T-cell (primary cell): ENCODE measurements at regions not wholly inside any gene's neighbourhood (a gene's known extent, or its start where the extent isn't known, plus 50 kb on each side); places are given as distances from the start of the nearest gene placed in this dataset.

Experiments used
- ATAC-seq, 4 experiments: fragments of 200-7000 bp in 3 of 4; fragments of 150-1000 bp in 1 of 4; cut with Tn5 transposase; replicated peaks in 1 of 4; 1 replicate in 3 of 4; 2 replicates in 1 of 4; pipeline ENCODE4 v1.10.0; 2021; ENCODE audit warnings: moderate library complexity in 3 of 4, mild to moderate bottlenecking in 2 of 4, moderate number of reproducible peaks in 1 of 4
- CTCF ChIA-PET, 2 donors: fragments of 300-600 bp; sonication (Branson Sonifier 250); formaldehyde crosslinking; loops; one replicate each; lab custom pipeline; 2022; ENCODE audit warnings: antibody characterized with exemption in 2 of 2; lab: Charles Lee
- POLR2A ChIA-PET, 2 donors: fragments of 300-600 bp; sonication (Branson Sonifier 250); formaldehyde crosslinking; loops; one replicate each; lab custom pipeline; 2022; ENCODE audit warnings: antibody characterized with exemption in 2 of 2; lab: Charles Lee
- DNase-seq, 35 experiments: peaks; one replicate each; pipeline versions ENCODE4 v3.0.0 to v3.0.0-alpha.2; 2013 to 2023
- H3K27ac ChIP-seq: one replicate; pipeline ENCODE4 v1.5.1; 2013; ENCODE audit warnings: low read length
- H3K27me3 ChIP-seq, 2 experiments: replicated peaks in 1 of 2; 1 replicate in 1 of 2; 2 replicates in 1 of 2; pipeline versions ENCODE4 v1.6.1 to v1.7.0; 2013; ENCODE audit warnings: low read length in 1 of 2, mixed read lengths in 1 of 2; ENCODE audit not compliant: control insufficient read depth in 2 of 2, insufficient read depth in 2 of 2; ENCODE audit errors: extremely low read depth in 1 of 2
- H3K36me3 ChIP-seq, 2 donors: 1 replicate in 1 of 2; 2 replicates in 1 of 2; pipeline versions ENCODE4 v1.6.1 to v1.7.0; 2013; ENCODE audit warnings: low read length in 1 of 2; ENCODE audit not compliant: control insufficient read depth in 2 of 2, insufficient read depth in 1 of 2; ENCODE audit errors: extremely low read depth in 1 of 2
- H3K4me1 ChIP-seq, 2 experiments: 1 replicate in 1 of 2; 2 replicates in 1 of 2; pipeline versions ENCODE4 v1.6.1 to v1.7.0; 2013; ENCODE audit warnings: low read length in 2 of 2, mixed read lengths in 1 of 2; ENCODE audit not compliant: insufficient read depth in 2 of 2, control insufficient read depth in 1 of 2; ENCODE audit errors: extremely low read depth in 1 of 2
- H3K4me3 ChIP-seq, 2 donors: 1 replicate in 1 of 2; 2 replicates in 1 of 2; pipeline versions ENCODE4 v1.5.1 to v1.7.0; 2013; ENCODE audit warnings: mild to moderate bottlenecking in 2 of 2, low read length in 1 of 2, moderate library complexity in 1 of 2; ENCODE audit not compliant: control insufficient read depth in 1 of 2; ENCODE audit errors: extremely low read depth in 1 of 2
- H3K9me3 ChIP-seq: 2 replicates; pipeline ENCODE4 v1.7.0; 2013
- H3K27ac Mint-ChIP-seq, 2 donors: one replicate each; pipeline ENCODE4 v1.8.0; 2020 to 2021; ENCODE audit warnings: mild to moderate bottlenecking in 2 of 2, mixed read lengths in 2 of 2
- H3K27me3 Mint-ChIP-seq, 2 donors: one replicate each; pipeline ENCODE4 v1.8.0; 2021 to 2022; ENCODE audit warnings: mixed read lengths in 2 of 2
- H3K36me3 Mint-ChIP-seq: one replicate; pipeline ENCODE4 v1.8.0; 2021; ENCODE audit warnings: mixed read lengths
- H3K4me1 Mint-ChIP-seq, 3 donors: one replicate each; pipeline ENCODE4 v1.8.0; 2020 to 2022; ENCODE audit warnings: mixed read lengths in 3 of 3, mild to moderate bottlenecking in 1 of 3
- H3K4me3 Mint-ChIP-seq, 3 donors: one replicate each; pipeline ENCODE4 v1.8.0; 2020 to 2022; ENCODE audit warnings: mild to moderate bottlenecking in 3 of 3, mixed read lengths in 3 of 3, moderate library complexity in 3 of 3
- H3K9me3 Mint-ChIP-seq, 3 donors: one replicate each; pipeline ENCODE4 v1.8.0; 2020 to 2022; ENCODE audit warnings: mixed read lengths in 3 of 3
- WGBS: methylation state at CpG from one replicate; pipeline ENCODE4 v1.1.5; 2013; ENCODE audit warnings: missing lambda C conversion rate; ENCODE audit not compliant: insufficient coverage; 5-methylcytosine and 5-hydroxymethylcytosine counted together

- ATAC-seq (no peak), DNase-seq (no peak)
- Mint-ChIP-seq H3K36me3 (no peaks in the 10 kb centered on the region), H3K4me3 (no peak overlapping the region), H3K9me3 (peaks cover 9 to 18% (median 10%) of the 10 kb centered on the region in 3 donors), H3K27me3 (peaks cover 7 to 11% of the 10 kb centered on the region in 2 donors), H3K4me1 (no peaks in the 10 kb centered on the region), H3K27ac (no peak overlapping the region)
- ChIA-PET POLR2A (no interaction called here), CTCF (no interaction called here)
- Histone ChIP-seq H3K4me1 (no peaks in the 10 kb centered on the region), H3K9me3 (no peaks in the 10 kb centered on the region), H3K27ac (no peak overlapping the region), H3K27me3 (peaks cover 0 to 9% of the 10 kb centered on the region in 2 experiments), H3K36me3 (no peaks in the 10 kb centered on the region), H3K4me3 (no peak overlapping the region)
- WGBS: no CpG with 5 or more reads among the region's 2 CpGs
These were observed 158.1 kb downstream of the CYLD start for GRCh38 chr16:50899951-50900350.

DNA sequence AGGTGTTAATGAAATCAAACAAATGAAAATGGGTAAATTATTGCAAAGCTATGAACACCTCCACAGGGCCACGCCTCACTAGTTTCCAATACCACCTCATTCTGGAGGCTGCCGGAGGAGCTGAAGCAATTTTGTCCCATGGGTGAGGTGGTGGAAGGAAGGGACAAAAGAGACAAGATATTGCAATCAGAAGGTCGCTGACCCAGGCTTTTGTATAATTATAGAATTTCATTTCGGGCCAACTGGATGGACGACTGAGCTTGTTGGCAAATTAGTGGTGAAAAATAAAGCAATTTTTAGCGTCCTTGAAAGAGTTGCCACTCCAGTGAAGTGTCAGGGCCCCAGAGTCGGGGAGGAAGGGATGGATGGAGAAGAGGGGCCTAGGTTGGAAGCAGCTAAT lies 147.9 kb downstream of the CYLD start:
- Histone ChIP-seq H3K27ac (no peak overlapping the region), H3K4me3 (no peak overlapping the region), H3K27me3 (peaks cover 0 to 20% of the 10 kb centered on the region in 2 experiments), H3K36me3 (no peaks in the 10 kb centered on the region), H3K9me3 (no peaks in the 10 kb centered on the region), H3K4me1 (no peaks in the 10 kb centered on the region)
- Mint-ChIP-seq H3K36me3 (no peaks in the 10 kb centered on the region), H3K4me1 (no peaks in the 10 kb centered on the region), H3K9me3 (no peaks in the 10 kb centered on the region), H3K27ac (no peak overlapping the region), H3K27me3 (peaks cover 31 to 42% of the 10 kb centered on the region in 2 donors), H3K4me3 (no peak overlapping the region)
- ChIA-PET CTCF (no interaction called here), POLR2A (no interaction called here)
- DNase-seq: no peak
- 60% methylated on average over 5 of the region's 7 CpGs for WGBS
- no peak for ATAC-seq

DNA sequence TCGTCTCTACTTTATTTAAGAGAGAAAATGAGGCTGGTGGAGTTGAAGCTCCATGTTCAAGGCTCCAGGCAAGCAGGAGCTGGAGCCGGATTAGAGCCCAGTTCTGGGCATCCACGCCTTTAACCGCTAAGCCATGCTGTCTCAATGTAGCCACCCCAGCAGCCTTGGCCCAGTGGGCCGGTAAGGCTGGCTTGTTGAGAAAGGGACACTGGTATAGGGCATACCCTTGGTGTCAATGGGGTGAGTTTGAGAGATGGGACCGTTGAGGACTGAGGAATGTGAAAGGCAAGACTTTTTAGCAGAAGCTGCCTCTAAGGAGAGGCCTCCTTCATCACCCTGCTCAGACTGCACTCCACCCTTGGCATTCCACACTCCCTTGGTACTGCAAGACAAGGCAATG lies 147.4 kb downstream of the CYLD start:
- Mint-ChIP-seq H3K4me1 (no peaks in the 10 kb centered on the region), H3K27ac (no peak overlapping the region), H3K27me3 (peaks cover 34 to 38% of the 10 kb centered on the region in 2 donors), H3K36me3 (no peaks in the 10 kb centered on the region), H3K9me3 (no peaks in the 10 kb centered on the region), H3K4me3 (no peak overlapping the region)
- Histone ChIP-seq H3K36me3 (no peaks in the 10 kb centered on the region), H3K9me3 (no peaks in the 10 kb centered on the region), H3K27ac (no peak overlapping the region), H3K4me3 (no peak overlapping the region), H3K27me3 (peaks cover 0 to 20% of the 10 kb centered on the region in 2 experiments), H3K4me1 (no peaks in the 10 kb centered on the region)
- POLR2A ChIA-PET: no interaction called here
- no peak for DNase-seq
- 98% methylated on average over 4 of the region's 6 CpGs for WGBS
- ATAC-seq: no peak
- CTCF ChIA-PET: no interaction called here

DNA sequence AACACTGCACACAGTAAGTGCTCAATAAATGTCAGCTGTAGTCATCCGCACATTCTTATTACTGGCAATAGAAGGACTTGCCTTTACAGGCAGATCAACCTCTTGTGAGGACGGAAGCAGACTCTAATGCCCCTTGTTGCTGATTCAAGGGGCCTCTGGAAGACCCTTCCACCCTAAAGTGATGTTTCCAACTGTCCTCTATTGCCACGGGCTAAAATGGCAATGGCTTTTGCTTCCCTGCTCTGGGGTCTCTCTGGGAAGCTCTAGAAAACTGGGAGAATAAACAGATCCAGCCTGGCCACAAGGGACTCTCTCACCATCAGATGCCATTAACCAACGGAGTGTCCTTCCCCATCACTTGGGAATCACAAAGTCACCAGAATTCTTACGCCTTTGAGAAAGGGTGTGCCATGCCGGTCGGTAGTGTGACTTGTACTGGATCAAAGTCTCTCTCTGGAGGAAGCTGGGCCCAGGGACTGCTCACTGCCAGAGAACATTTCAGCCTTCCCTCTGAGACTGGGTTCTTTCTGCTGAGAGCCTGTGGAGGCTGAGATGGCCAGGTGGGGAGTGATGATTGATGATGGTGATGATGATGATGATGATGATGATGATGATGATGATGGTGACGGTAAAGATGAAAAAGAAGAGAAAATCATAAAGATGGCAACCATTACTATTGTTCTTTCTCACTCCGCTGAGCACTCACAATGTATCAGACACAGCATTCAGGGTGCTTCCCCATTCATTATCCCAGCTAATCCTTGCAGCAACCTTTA lies 146.8 kb downstream of the CYLD start:
- no peaks in the 10 kb centered on the region for H3K36me3 ChIP-seq
- Mint-ChIP-seq H3K27me3 (peaks cover 31 to 35% of the 10 kb centered on the region in 2 donors), H3K36me3 (no peaks in the 10 kb centered on the region), H3K27ac (no peak overlapping the region), H3K4me1 (no peaks in the 10 kb centered on the region), H3K9me3 (no peaks in the 10 kb centered on the region), H3K4me3 (no peak overlapping the region)
- 79% methylated on average over 5 of the region's 9 CpGs for WGBS
- ChIA-PET POLR2A (no interaction called here), CTCF (no interaction called here)
- DNase-seq (no peak), ATAC-seq (no peak)
- H3K9me3 ChIP-seq: no peaks in the 10 kb centered on the region
- peaks cover 0 to 18% of the 10 kb centered on the region in 2 experiments for H3K27me3 ChIP-seq
- no peak overlapping the region for H3K4me3 ChIP-seq
- no peaks in the 10 kb centered on the region for H3K4me1 ChIP-seq
- no peak overlapping the region for H3K27ac ChIP-seq

DNA sequence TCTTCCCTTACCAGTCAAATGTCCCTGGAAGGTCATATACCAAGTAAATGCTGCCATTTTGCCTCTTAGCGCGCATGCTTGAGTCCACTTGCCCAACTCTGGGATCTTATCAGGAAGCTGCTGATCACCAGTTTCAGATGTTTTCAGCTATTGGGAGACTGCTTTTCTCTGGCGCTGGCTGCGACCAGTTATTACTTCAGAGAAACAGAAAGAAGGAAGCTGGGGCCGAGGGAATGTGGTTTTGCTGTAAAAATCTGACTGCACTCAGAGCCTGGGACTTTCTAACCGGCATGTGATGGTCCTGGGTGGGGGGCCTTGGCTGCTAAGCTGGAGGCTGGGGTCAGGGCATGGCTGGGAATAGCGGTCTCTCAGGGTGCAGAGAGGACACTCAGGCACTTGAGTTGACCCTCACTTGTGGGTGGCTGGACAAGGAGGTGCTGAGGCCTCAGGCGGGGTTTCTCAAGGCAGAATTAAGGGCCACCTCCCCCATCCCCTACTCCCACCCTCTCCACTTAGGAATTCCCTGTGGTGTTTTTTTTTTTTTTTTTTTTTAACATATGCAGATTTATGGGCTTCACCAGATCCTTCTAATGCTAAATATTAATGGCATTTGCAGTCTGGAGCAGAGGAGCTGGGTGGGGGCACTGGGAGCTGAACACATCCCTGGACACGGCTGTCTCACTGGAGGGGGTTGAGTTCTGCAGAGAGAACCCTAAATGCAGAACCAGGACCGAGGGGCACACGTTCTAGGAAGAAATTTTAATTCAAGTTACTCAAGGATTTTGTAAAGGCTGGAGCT lies 145.8 kb downstream of the CYLD start:
- H3K36me3 Mint-ChIP-seq: no peaks in the 10 kb centered on the region

GRCh38 chr16:50884066-50884860 lies 142.4 kb downstream of the CYLD start:
- Histone ChIP-seq H3K4me1 (no peaks in the 10 kb centered on the region), H3K36me3 (no peaks in the 10 kb centered on the region), H3K27me3 (peaks cover 0 to 37% of the 10 kb centered on the region in 2 experiments), H3K4me3 (no peak overlapping the region), H3K9me3 (no peaks in the 10 kb centered on the region), H3K27ac (no peak overlapping the region)
- no peak for ATAC-seq
- Mint-ChIP-seq H3K4me1 (no peaks in the 10 kb centered on the region), H3K9me3 (no peaks in the 10 kb centered on the region), H3K36me3 (no peaks in the 10 kb centered on the region), H3K4me3 (no peak overlapping the region), H3K27ac (no peak overlapping the region), H3K27me3 (peaks cover 30 to 37% of the 10 kb centered on the region in 2 donors)
- 72% methylated on average over 10 of the region's 22 CpGs for whole genome bisulfite sequencing
- POLR2A ChIA-PET: no interaction called here
- CTCF ChIA-PET: interaction anchor here in 1 of 2 donors (1.1 kb wide), 1 partner anchor 673 kb away, joined by 3 read pairs; no protein-coding TSS in a partner anchor
- DNase-seq: peak in 11 of 35 experiments; percentile 2 to 37 (median 6)

More for the DNA sequence above, 145.8 kb downstream of the CYLD start:
- Histone ChIP-seq H3K27me3 (peaks cover 0 to 13% of the 10 kb centered on the region in 2 experiments), H3K4me3 (no peak overlapping the region), H3K27ac (no peak overlapping the region), H3K36me3 (no peaks in the 10 kb centered on the region), H3K4me1 (no peaks in the 10 kb centered on the region), H3K9me3 (no peaks in the 10 kb centered on the region)
- CTCF ChIA-PET: no interaction called here
- POLR2A ChIA-PET: no interaction called here
- DNase-seq: no peak
- Mint-ChIP-seq H3K4me1 (no peaks in the 10 kb centered on the region), H3K4me3 (no peak overlapping the region), H3K27ac (no peak overlapping the region), H3K27me3 (peaks cover 27 to 33% of the 10 kb centered on the region in 2 donors), H3K9me3 (no peaks in the 10 kb centered on the region)
- WGBS: 46% methylated on average over 7 of the region's 11 CpGs
- ATAC-seq: no peak
